KMS-11 (cell line): ENCODE measurements at regions not wholly inside any gene's neighbourhood (a gene's known extent, or its start where the extent isn't known, plus 50 kb on each side); places are given as distances from the start of the nearest gene placed in this dataset.
"Not testable (repeated sequence)": the region's sequence is repeated elsewhere in the genome, so short reads cannot be mapped to it uniquely, and the experiment has no call there.

ENCODE experiments used
- H2AFZ ChIP-seq: fragments of 200-600 bp; sonication (generic); 2 replicates; pipeline ENCODE4 v1.6.1; 2016; ENCODE audit warnings: antibody characterized with exemption, mixed run types, low read depth
- H3K27ac ChIP-seq: fragments of 200-600 bp; sonication (generic); 2 replicates; pipeline ENCODE4 v1.6.1; 2016; ENCODE audit warnings: mild to moderate bottlenecking, mixed run types
- H3K27me3 ChIP-seq: fragments of 200-600 bp; sonication (generic); 2 replicates; pipeline ENCODE4 v1.6.1; 2017; ENCODE audit warnings: mild to moderate bottlenecking, low read depth, mixed run types, moderate library complexity; ENCODE audit not compliant: insufficient read depth
- H3K36me3 ChIP-seq: fragments of 200-600 bp; sonication (generic); 2 replicates; pipeline ENCODE4 v1.6.1; 2017; ENCODE audit warnings: mild to moderate bottlenecking, mixed run types; ENCODE audit not compliant: insufficient read depth
- H3K4me1 ChIP-seq: fragments of 200-600 bp; sonication (generic); 2 replicates; pipeline ENCODE4 v1.6.1; 2016; ENCODE audit warnings: mild to moderate bottlenecking, low read depth, mixed run types; ENCODE audit not compliant: poor library complexity, severe bottlenecking
- H3K4me2 ChIP-seq: fragments of 200-600 bp; sonication (generic); 2 replicates; pipeline ENCODE4 v1.7.0; 2016; ENCODE audit warnings: mild to moderate bottlenecking, mixed run types
- H3K4me3 ChIP-seq: fragments of 200-600 bp; sonication (generic); IDR thresholded peaks from 2 replicates; pipeline ENCODE4 v1.6.1; 2017; ENCODE audit warnings: low read depth, low read length, mixed read lengths; ENCODE audit not compliant: insufficient read depth
- H3K79me2 ChIP-seq: fragments of 200-600 bp; sonication (generic); 2 replicates; pipeline ENCODE4 v1.6.1; 2016; ENCODE audit warnings: low read depth, mixed run types; ENCODE audit not compliant: insufficient read depth
- H3K9ac ChIP-seq: fragments of 200-600 bp; sonication (generic); 2 replicates; pipeline ENCODE4 v1.6.1; 2016; ENCODE audit warnings: mild to moderate bottlenecking, mixed run types
- H4K20me1 ChIP-seq: fragments of 200-600 bp; sonication (generic); 2 replicates; pipeline ENCODE4 v1.6.1; 2016; ENCODE audit warnings: mild to moderate bottlenecking, mixed run types; ENCODE audit not compliant: insufficient read depth
- TF ChIP-seq, protein P1 (sequence below): fragments of 200-600 bp; sonication (generic); conservative IDR thresholded peaks from 2 replicates; pipeline ENCODE4 v1.6.1; 2017; ENCODE audit warnings: low read depth, mild to moderate bottlenecking, antibody characterized with exemption, low read length, moderate library complexity, mixed read lengths

DNA sequence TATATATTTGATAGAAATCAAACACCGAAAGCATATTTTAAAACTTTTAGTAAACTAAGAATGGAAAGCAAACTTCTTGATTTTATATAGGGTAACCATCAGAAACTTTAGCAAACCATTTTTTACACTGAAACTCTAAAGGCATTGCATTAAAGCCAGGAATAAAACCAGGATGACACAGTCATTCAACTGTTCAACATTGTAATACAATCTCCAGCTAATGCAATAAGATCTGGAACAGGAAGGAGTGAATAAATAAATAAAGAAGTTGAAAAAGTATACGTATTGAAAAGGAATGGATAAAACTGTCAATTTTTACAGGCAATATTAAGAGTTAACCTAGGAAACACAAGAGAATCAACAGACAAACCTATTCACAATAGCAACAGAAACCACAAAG, 181.9 kb upstream of the TTC14 start:
- Histone ChIP-seq H4K20me1 (no peaks in the 10 kb centered on the region), H3K27me3 (no peaks in the 10 kb centered on the region), H3K4me1 (no peaks in the 10 kb centered on the region), H3K9ac (no peak overlapping the region), H3K36me3 (no peaks in the 10 kb centered on the region), H3K79me2 (no peaks in the 10 kb centered on the region), H3K27ac (no peak overlapping the region), H3K4me2 (no peak overlapping the region), H2AFZ (no peak overlapping the region), H3K4me3 (no peak overlapping the region)
- TF ChIP-seq, protein P1, sequence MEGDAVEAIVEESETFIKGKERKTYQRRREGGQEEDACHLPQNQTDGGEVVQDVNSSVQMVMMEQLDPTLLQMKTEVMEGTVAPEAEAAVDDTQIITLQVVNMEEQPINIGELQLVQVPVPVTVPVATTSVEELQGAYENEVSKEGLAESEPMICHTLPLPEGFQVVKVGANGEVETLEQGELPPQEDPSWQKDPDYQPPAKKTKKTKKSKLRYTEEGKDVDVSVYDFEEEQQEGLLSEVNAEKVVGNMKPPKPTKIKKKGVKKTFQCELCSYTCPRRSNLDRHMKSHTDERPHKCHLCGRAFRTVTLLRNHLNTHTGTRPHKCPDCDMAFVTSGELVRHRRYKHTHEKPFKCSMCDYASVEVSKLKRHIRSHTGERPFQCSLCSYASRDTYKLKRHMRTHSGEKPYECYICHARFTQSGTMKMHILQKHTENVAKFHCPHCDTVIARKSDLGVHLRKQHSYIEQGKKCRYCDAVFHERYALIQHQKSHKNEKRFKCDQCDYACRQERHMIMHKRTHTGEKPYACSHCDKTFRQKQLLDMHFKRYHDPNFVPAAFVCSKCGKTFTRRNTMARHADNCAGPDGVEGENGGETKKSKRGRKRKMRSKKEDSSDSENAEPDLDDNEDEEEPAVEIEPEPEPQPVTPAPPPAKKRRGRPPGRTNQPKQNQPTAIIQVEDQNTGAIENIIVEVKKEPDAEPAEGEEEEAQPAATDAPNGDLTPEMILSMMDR: no peak

DNA sequence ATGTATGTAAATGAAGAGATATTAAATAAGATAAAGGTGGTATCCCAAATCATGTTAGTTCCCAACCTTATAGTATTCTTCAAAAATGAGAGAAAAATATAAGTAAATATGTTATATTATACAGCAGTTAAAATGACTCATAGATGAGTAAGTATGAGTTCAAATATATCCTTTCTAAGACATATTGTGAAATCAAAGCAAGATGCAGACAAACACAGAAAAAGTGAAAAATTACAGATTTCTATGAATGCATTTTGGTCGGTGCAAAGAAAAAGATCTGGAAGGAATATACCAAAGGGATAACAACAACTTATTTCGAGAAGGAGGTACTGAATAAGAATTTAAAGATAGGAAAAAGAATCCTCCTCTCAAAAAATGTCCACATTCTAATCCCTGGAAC, 181.2 kb upstream of the TTC14 start:
- no peaks in the 10 kb centered on the region for H3K79me2 ChIP-seq
- no peak overlapping the region for H3K9ac ChIP-seq
- H3K4me2 ChIP-seq: no peak overlapping the region
- H2AFZ ChIP-seq: no peak overlapping the region
- no peaks in the 10 kb centered on the region for H3K27me3 ChIP-seq
- no peaks in the 10 kb centered on the region for H4K20me1 ChIP-seq
- no peaks in the 10 kb centered on the region for H3K36me3 ChIP-seq
- H3K4me1 ChIP-seq: no peaks in the 10 kb centered on the region
- TF ChIP-seq, protein P1: no peak
- H3K27ac ChIP-seq: no peak overlapping the region
- no peak overlapping the region for H3K4me3 ChIP-seq

DNA sequence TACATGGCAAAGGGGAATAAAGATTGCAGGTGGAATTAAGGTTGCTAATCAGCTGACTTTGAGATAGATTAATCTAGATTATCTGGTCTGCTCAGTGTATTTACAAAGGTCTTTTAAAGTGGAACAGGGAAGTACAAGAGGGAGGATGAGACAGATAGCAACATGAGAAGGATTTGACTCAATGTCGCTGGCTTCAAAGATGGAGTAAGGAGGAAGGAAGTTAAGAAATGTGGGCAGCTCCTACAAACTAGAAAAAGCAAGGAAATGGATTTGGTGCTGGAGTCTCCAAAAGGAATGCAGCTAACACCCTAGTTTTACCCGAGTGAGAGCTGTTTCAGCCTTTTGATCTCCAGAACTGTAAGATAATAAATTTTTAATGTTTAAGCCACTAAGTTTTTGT, 180.7 kb upstream of the TTC14 start:
- Histone ChIP-seq H3K27ac (no peak overlapping the region), H3K79me2 (no peaks in the 10 kb centered on the region), H2AFZ (no peak overlapping the region), H3K4me2 (no peak overlapping the region), H3K27me3 (no peaks in the 10 kb centered on the region), H3K36me3 (no peaks in the 10 kb centered on the region), H3K4me1 (no peaks in the 10 kb centered on the region), H3K9ac (no peak overlapping the region), H3K4me3 (no peak overlapping the region), H4K20me1 (no peaks in the 10 kb centered on the region)
- TF ChIP-seq, protein P1: no peak

DNA sequence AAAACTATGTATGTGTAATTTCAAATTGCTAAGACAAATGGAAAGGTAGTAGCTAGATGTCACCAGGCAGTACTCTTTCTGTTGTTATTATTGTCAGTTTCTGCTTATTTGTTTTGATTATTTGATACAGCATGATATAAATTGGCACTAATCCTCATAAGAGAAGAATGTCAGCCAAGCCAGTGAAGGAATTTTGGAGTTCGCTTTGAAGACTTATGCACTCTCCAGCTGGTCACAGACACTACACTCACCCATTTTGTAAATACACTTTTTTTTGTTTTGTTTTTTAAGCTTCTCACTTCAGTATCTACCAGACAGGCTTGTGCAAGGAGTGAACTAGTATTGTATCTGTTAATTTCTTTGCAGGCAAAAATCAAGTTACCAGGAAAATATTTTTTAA, 180.2 kb upstream of the TTC14 start:
- H2AFZ ChIP-seq: no peak overlapping the region
- H3K4me2 ChIP-seq: no peak overlapping the region
- no peaks in the 10 kb centered on the region for H3K79me2 ChIP-seq
- no peaks in the 10 kb centered on the region for H3K36me3 ChIP-seq
- TF ChIP-seq, protein P1: no peak
- H3K9ac ChIP-seq: no peak overlapping the region
- H3K4me3 ChIP-seq: no peak overlapping the region
- no peaks in the 10 kb centered on the region for H3K27me3 ChIP-seq
- no peaks in the 10 kb centered on the region for H3K4me1 ChIP-seq
- no peaks in the 10 kb centered on the region for H4K20me1 ChIP-seq
- no peak overlapping the region for H3K27ac ChIP-seq

DNA sequence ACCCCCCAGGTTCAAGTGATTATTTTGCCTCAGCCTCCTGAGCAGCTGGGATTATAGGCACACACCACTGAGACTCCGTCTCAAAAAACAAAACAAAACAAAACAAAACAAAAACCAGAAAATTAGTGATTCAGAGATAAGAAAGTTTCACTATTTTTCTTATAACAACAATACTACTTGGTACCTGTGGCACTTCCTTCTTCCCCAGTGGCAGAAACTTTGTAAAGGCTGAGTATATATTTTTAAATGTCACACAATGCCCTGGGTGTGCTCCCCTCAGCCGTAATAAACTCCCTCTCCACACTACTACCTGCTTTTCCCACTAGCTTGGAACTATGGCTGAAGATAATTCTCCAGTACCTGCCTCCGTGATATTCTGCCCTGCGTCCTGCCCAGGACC, 177.7 kb upstream of the TTC14 start:
- not testable (repeated sequence) for H3K4me3 ChIP-seq, H2AFZ ChIP-seq, H3K36me3 ChIP-seq, H4K20me1 ChIP-seq, H3K27ac ChIP-seq, H3K9ac ChIP-seq, H3K4me2 ChIP-seq, H3K27me3 ChIP-seq, H3K4me1 ChIP-seq, H3K79me2 ChIP-seq
